A549 (cell line): ENCODE measurements at regions not wholly inside any gene's neighbourhood (a gene's known extent, or its start where the extent isn't known, plus 50 kb on each side); places are given as distances from the start of the nearest gene placed in this dataset.

Experiments
- ATAC-seq, 2 experiments: fragments of 200-7000 bp in 1 of 2; fragments of >200 bp in 1 of 2; cut with Nextera tagmentation in 1 of 2; cut with Tn5 transposase in 1 of 2; 3 replicates each; pipeline versions ENCODE4 v1.8.0 to v1.9.1; 2018 to 2020; ENCODE audit warnings: mild to moderate bottlenecking in 1 of 2, moderate library complexity in 1 of 2
- CTCF ChIA-PET: fragments of 300-600 bp; sonication (Branson Sonifier 250); formaldehyde crosslinking; extraction: SDS; loops from one replicate; lab custom pipeline; 2021; ENCODE audit warnings: antibody characterized with exemption, inconsistent platforms; lab: Yijun Ruan, JAX
- POLR2A ChIA-PET: fragments of 350-600 bp; formaldehyde crosslinking; extraction: SDS; loops from one replicate; lab custom pipeline; 2021; ENCODE audit warnings: antibody characterized with exemption, inconsistent platforms; lab: Yijun Ruan, JAX
- DNase-seq, 2 experiments: peaks; one replicate each; pipeline versions ENCODE4 v3.0.0 to v3.0.0-alpha.2; 2011 to 2016; ENCODE audit warnings: low read depth in 1 of 2, low spot score in 1 of 2
- FAIRE-seq: peaks from 2 replicates; lab custom pipeline; 2011; peaks lifted over from hg19 to GRCh38; lab: Jason Lieb, UNC
- H3K27ac ChIP-seq, 2 experiments: fragments of >200 bp; sonication (Bioruptor Twin); formaldehyde crosslinking; 3 replicates each; pipeline ENCODE4 v1.5.1; 2016 to 2017
- H3K4me1 ChIP-seq: fragments of >200 bp; sonication (Bioruptor Twin); formaldehyde crosslinking; 3 replicates; pipeline ENCODE4 v1.6.1; 2016
- H3K4me2 ChIP-seq: fragments of >200 bp; sonication (Bioruptor Twin); formaldehyde crosslinking; 3 replicates; pipeline ENCODE4 v1.6.1; 2016
- H3K4me3 ChIP-seq: fragments of >200 bp; sonication (Bioruptor Twin); formaldehyde crosslinking; 3 replicates; pipeline ENCODE4 v1.5.1; 2016
- H3K9me3 ChIP-seq: fragments of >200 bp; sonication (Bioruptor Twin); formaldehyde crosslinking; 3 replicates; pipeline ENCODE4 v1.6.1; 2016
- CBX8 ChIP-seq: fragments of 200-600 bp; sonication (generic); IDR thresholded peaks from 2 replicates; pipeline ENCODE4 v1.6.1; 2016
- CHD4 ChIP-seq: fragments of 200-600 bp; sonication (generic); IDR thresholded peaks from 2 replicates; pipeline ENCODE4 v1.6.1; 2016; ENCODE audit warnings: antibody characterized with exemption, mild to moderate bottlenecking, borderline replicate concordance
- CTCF ChIP-seq: fragments of >200 bp; sonication (Bioruptor Twin); formaldehyde crosslinking; IDR thresholded peaks from 3 replicates; pipeline ENCODE4 v1.5.1; 2016
- EP300 ChIP-seq, 2 experiments: fragments of >200 bp; sonication (Bioruptor Twin); formaldehyde crosslinking; IDR thresholded peaks; 2 replicates in 1 of 2; 3 replicates in 1 of 2; pipeline ENCODE4 v1.6.1; 2016 to 2017
- FOSB ChIP-seq: fragments of 250-450 bp; sonication (Bioruptor Pico); IDR thresholded peaks from 2 replicates; pipeline ENCODE4 v1.5.0; 2020; ENCODE audit warnings: mild to moderate bottlenecking, moderate library complexity
- FOSL2 ChIP-seq, 2 experiments: fragments of 450-650 bp in 1 of 2; fragments of >200 bp in 1 of 2; sonication (Bioruptor Twin) in 1 of 2; formaldehyde crosslinking; IDR thresholded peaks; 2 replicates each; pipeline versions ENCODE4 v1.5.0 to v1.6.1; 2016 to 2020; ENCODE audit warnings: mild to moderate bottlenecking in 1 of 2, moderate library complexity in 1 of 2
- GATA3 ChIP-seq: IDR thresholded peaks from 2 replicates; pipeline ENCODE4 v1.6.1; 2012; ENCODE audit warnings: borderline replicate concordance
- HDAC2 ChIP-seq: fragments of 200-600 bp; sonication (generic); IDR thresholded peaks from 2 replicates; pipeline ENCODE4 v1.6.1; 2016
- HES2 ChIP-seq: fragments of >200 bp; sonication (Bioruptor Twin); formaldehyde crosslinking; IDR thresholded peaks from 2 replicates; pipeline ENCODE4 v1.6.1; 2016
- HOXA7 ChIP-seq: fragments of 250-450 bp; sonication (Bioruptor Pico); IDR thresholded peaks from 2 replicates; pipeline ENCODE4 v1.5.0; 2020; ENCODE audit warnings: mild to moderate bottlenecking, moderate library complexity
- KDM1A ChIP-seq: fragments of 200-600 bp; sonication (generic); IDR thresholded peaks from 2 replicates; pipeline ENCODE4 v1.6.1; 2016; ENCODE audit warnings: low read depth, mild to moderate bottlenecking
- NPAS2 ChIP-seq: fragments of 250-450 bp; sonication (Bioruptor Pico); IDR thresholded peaks from 2 replicates; pipeline ENCODE4 v1.8.0; 2022; ENCODE audit warnings: mild to moderate bottlenecking, moderate library complexity, borderline replicate concordance
- PHF8 ChIP-seq: fragments of 200-600 bp; sonication (generic); IDR thresholded peaks from 2 replicates; pipeline ENCODE4 v1.6.1; 2016; ENCODE audit warnings: low read depth, mild to moderate bottlenecking, antibody characterized with exemption, moderate library complexity, borderline replicate concordance
- POLR2AphosphoS2 ChIP-seq: conservative IDR thresholded peaks from 2 replicates; pipeline ENCODE4 v1.6.1; 2012; ENCODE audit warnings: low read length, improper control_type of control experiment, inconsistent platforms
- RAD21 ChIP-seq, 2 experiments: fragments of >200 bp in 1 of 2; sonication (Bioruptor Twin) in 1 of 2; formaldehyde crosslinking in 1 of 2; IDR thresholded peaks in 1 of 2; conservative IDR thresholded peaks in 1 of 2; 2 replicates in 1 of 2; 3 replicates in 1 of 2; pipeline ENCODE4 v1.6.1; 2012 to 2018; ENCODE audit warnings: inconsistent platforms in 1 of 2
- RCOR1 ChIP-seq: fragments of 150-350 bp; IDR thresholded peaks from 2 replicates; pipeline ENCODE4 v1.6.1; 2014; ENCODE audit warnings: antibody characterized with exemption, low read length, low read depth
- SREBF2 ChIP-seq: fragments of 450-650 bp; IDR thresholded peaks from 2 replicates; pipeline ENCODE4 v1.6.1; 2014; ENCODE audit warnings: mild to moderate bottlenecking, moderate library complexity
- TP53 ChIP-seq: fragments of 250-450 bp; sonication (Bioruptor Pico); IDR thresholded peaks from 2 replicates; pipeline ENCODE4 v1.5.0; 2021; ENCODE audit warnings: mild to moderate bottlenecking, moderate library complexity
- ZC3H11A ChIP-seq: fragments of 450-650 bp; IDR thresholded peaks from 2 replicates; pipeline ENCODE4 v1.6.1; 2014; ENCODE audit warnings: antibody characterized with exemption, mild to moderate bottlenecking
- ZFP36 ChIP-seq: fragments of 450-650 bp; IDR thresholded peaks from 2 replicates; pipeline ENCODE4 v1.6.1; 2014; ENCODE audit warnings: borderline replicate concordance; ENCODE audit not compliant: partially characterized antibody
- WGBS: methylation state at CpG from one replicate; pipeline ENCODE4 v1.1.6; 2017; ENCODE audit errors: missing lambda C conversion rate; 5-methylcytosine and 5-hydroxymethylcytosine counted together
- TF ChIP-seq, protein P1 (sequence below): fragments of 450-650 bp; IDR thresholded peaks from 2 replicates; pipeline ENCODE4 v1.6.1; 2014; ENCODE audit warnings: antibody characterized with exemption

DNA sequence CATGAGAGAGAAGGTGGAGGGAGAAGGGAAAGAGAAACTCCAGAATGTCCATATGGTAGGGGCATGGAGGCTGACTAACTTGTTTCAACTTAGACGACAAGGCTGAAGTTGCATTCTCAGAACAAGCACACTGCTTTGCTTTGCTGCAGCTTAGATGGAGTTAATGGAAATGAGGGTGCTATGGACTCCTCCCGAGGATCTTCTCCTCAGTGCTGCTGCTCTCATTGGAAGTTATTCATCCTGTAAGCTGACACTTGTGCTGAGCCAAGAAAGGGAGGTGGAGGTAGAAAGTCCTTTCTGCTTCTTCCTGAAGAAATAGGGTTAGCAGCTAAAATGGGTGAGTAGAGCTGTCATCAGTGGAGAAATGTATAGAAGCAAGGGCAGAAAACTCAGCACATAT, 215.3 kb downstream of the SEC16B start:
- no peak for ATAC-seq
- DNase-seq = no peak
- ChIA-PET CTCF (no interaction called here), POLR2A (no interaction called here)
- Histone ChIP-seq H3K9me3 (no peaks in the 10 kb centered on the region), H3K4me3 (no peak overlapping the region), H3K4me2 (no peak overlapping the region), H3K27ac (no peak overlapping the region), H3K4me1 (no peaks in the 10 kb centered on the region)
- TF ChIP-seq PHF8 = no peak
- TF ChIP-seq, protein P1, sequence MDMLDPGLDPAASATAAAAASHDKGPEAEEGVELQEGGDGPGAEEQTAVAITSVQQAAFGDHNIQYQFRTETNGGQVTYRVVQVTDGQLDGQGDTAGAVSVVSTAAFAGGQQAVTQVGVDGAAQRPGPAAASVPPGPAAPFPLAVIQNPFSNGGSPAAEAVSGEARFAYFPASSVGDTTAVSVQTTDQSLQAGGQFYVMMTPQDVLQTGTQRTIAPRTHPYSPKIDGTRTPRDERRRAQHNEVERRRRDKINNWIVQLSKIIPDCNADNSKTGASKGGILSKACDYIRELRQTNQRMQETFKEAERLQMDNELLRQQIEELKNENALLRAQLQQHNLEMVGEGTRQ = no peak
- 15% methylated on average over 2 of the region's 2 CpGs for WGBS
- FAIRE-seq = no peak

- DNase-seq (no peak), ATAC-seq (no peak), FAIRE-seq (no peak)
- no peak overlapping the region for H3K4me3 ChIP-seq
- ChIA-PET POLR2A (no interaction called here), CTCF (no interaction called here)
- no peaks in the 10 kb centered on the region for H3K9me3 ChIP-seq
- H3K4me2 ChIP-seq = no peak overlapping the region
- TF ChIP-seq POLR2AphosphoS2 (no peak), HOXA7 (CRISPR knock-in tag) (no peak), ZFP36 (no peak), RCOR1 (no peak), ZC3H11A (no peak), RAD21 (conservative IDR thresholded peaks at IDR 0.05 in 1 of 2, IDR thresholded peaks at IDR 0.05 in 1 of 2) (no peak), SREBF2 (no peak), EP300 (IDR thresholded peaks at IDR 0.05) (no peak), TP53 (no peak), CHD4 (no peak), GATA3 (no peak), KDM1A (no peak), CBX8 (no peak), HES2 (no peak), FOSB (CRISPR knock-in tag) (no peak), CTCF (no peak), HDAC2 (no peak)
- TF ChIP-seq, protein P1 = no peak
- TF ChIP-seq, all 56 proteins: peak for 0
- WGBS = 1% methylated on average over 5 of the region's 5 CpGs
- H3K27ac ChIP-seq = no peak overlapping the region
- no peaks in the 10 kb centered on the region for H3K4me1 ChIP-seq
Measured at GRCh38 chr1:177753655-177754054, 216.2 kb downstream of the SEC16B start.

DNA sequence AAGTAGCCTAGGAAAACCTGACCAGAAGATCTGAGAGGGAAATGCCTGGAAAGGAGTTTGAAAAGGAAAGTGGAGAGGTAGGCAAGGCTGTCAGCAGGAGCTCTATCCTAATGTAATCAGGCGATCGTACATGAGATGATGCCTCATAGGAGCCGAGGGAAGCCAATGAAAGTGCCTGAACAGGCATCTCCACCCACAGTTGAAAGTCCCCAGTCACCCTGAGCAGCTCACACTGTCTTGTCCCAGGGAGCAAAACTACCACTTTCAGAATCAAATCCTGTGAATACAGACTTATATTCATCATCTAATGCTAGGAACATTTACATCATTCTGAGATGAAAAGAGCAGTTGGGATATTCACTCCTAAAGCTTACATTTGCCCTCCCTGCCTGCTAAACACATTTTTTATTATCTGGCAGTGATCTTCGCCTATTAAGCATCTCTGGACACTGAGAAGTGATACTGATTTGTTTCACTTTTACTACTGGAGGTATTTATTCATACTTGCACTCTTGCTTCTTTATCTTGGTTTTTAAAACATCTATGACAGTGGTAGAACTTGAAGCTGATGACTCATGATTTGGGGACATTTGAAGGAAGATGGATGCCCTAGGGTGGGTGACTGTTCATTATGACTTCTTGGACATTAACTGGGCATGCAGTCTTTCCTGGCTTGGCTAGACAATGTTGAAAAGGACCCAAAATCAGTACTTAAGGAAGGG, 221.6 kb downstream of the SEC16B start:
- ATAC-seq (no peak), DNase-seq (no peak), FAIRE-seq (no peak)
- 13% methylated on average over 4 of the region's 4 CpGs for WGBS
- no peak overlapping the region for H3K4me2 ChIP-seq
- ChIA-PET POLR2A (no interaction called here), CTCF (no interaction called here)
- no peaks in the 10 kb centered on the region for H3K4me1 ChIP-seq
- TF ChIP-seq FOSL2 (IDR thresholded peaks at IDR 0.05) (no peak), FOSL2 (CRISPR knock-in tag; IDR thresholded peaks at IDR 0.05) (peak; percentile 45), NPAS2 (no peak)
- H3K4me3 ChIP-seq = no peak overlapping the region
- no peaks in the 10 kb centered on the region for H3K9me3 ChIP-seq
- no peak overlapping the region for H3K27ac ChIP-seq
